GM18861 (cell line): ENCODE measurements at regions not wholly inside any gene's neighbourhood (a gene's known extent, or its start where the extent isn't known, plus 50 kb on each side); places are given as distances from the start of the nearest gene placed in this dataset.
"Not testable (repeated sequence)": the region's sequence is repeated elsewhere in the genome, so short reads cannot be mapped to it uniquely, and the experiment has no call there.

Experiments
- ATAC-seq: cut with Tn5 transposase; IDR thresholded peaks from one replicate; pipeline ENCODE4 v1.9.1; 2021; ENCODE audit not compliant: unreplicated experiment

DNA sequence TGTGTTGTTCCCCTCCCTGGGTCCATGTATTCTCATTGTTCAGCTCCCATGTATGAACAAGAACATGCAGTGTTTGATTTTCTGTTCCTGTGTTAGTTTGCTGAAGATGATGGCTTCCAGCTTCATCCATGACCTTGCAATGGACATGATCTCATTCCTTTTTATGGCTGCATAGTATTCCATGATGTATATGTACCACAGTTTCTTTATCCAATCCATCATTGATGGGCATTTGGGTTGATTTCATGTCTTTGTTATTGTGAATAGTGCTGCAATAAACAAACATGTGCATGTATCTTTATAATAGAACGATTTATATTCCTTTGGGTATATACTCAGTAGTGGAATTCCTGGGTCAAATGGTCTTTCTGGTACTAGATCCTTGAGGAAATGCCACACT, 65.1 kb upstream of the SLC13A1 start:
- not testable (repeated sequence) for ATAC-seq

GRCh38 chr7:123260428-123260960, 60.7 kb upstream of the SLC13A1 start:
- ATAC-seq: no peak

- ATAC-seq: no peak
Measured at GRCh38 chr7:123259759-123260158, 60.0 kb upstream of the SLC13A1 start.
